Amygdala (tissue), 56 donors: ENCODE measurements at regions not wholly inside any gene's neighbourhood (a gene's known extent, or its start where the extent isn't known, plus 50 kb on each side); places are given as distances from the start of the nearest gene placed in this dataset.
"Not testable (repeated sequence)": the region's sequence is repeated elsewhere in the genome, so short reads cannot be mapped to it uniquely, and the experiment has no call there.

ENCODE experiments used
- DNase-seq, 56 donors: peaks; one replicate each; lab custom pipeline; 2025; lab: John Stamatoyannopoulos, UW

DNA sequence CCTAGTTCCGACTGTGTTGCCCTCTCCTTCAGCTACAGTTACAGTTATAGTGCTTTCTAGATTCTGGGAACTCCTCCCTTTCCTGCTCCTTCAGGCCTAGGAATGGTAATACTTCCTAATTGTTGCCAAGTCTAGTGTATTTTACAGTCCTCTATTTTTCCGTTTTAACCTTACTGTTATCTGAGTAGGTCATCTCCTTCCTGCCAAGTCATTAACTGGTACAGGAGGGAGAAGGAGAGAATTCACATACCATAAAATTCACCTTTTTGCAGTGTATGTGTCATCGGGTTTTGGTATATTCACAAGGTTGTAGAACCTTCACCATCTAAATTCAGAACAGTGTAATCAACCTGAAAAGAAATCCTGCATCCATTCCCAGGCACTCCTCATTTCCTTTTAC is 335.4 kb upstream of the MEF2C start:
- DNase-seq, result no peak

DNA sequence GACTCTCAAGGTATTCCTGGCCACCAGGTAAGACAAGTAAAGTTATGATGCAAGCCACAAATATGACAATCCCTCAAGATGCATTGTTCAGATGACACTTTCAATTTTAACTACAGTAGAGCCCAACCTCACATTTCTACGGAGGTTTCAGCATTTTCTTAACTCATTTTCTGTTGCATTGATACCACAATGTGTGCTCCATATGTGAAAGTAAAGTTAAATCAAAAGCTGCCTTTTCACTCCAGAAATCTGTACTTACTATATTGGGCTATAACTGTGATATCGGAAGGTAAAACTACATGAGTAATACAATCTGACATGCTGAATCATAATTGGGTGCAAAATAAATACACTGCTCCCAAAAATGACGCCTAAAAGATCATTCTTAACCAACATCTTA is 333.6 kb upstream of the MEF2C start:
- no peak for DNase-seq

DNA sequence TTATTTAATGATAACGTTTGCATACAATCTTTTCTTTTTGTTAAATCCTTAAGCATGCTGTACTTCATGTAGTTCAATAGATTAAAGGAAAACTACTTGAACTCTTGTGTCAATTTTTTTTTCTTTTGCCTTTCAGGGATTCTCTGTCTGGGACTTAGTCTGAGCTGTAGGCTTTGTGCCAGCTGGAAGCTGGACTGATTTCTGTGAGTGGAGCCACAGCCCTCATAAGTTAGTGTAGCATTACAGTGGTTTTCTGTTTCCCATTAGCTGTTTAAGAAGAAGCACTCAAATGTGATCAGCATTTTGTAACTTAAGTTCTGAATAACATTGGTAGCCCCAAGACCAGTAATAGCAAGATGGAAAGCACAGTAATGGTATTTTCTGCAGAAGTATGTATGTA is 330.6 kb upstream of the MEF2C start:
- no peak for DNase-seq

DNA sequence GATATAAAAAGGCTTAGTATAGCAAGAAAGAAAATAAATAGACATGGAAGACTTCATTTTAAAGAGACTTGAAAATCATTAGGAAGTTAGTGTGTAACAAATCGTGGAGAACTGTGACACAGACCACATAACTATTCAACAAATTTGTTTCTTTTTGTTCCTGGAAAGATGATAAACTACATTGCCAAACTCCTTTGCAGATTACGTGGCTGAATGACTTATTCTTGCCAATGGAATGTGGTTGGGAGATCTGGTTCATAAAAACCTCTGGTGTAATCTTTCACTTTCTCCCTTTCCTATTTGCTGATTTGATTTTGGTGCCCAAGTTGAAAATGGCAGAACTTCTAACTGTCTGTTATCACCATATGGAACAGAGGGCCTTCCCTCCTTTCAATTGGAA is 328.9 kb upstream of the MEF2C start:
- DNase-seq, result no peak

DNA sequence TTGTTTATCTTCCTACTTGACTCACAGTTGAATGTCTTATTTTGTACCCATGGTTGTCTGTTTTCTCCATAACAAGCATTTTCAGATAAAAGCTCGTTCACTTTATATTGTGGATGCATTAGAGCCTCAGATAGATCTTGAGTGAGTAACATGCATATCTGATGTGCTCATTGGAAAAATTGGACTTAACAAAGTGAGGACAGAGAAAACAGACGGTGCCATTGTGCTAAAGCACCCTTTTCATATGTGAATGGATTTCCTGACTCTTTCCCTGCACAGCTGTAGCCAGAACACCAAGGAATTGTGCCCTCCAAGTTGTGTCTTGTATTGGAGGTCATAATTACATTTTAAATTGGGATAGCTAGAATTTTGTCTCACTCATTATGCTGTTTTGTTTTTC is 325.8 kb upstream of the MEF2C start:
- no peak for DNase-seq

DNA sequence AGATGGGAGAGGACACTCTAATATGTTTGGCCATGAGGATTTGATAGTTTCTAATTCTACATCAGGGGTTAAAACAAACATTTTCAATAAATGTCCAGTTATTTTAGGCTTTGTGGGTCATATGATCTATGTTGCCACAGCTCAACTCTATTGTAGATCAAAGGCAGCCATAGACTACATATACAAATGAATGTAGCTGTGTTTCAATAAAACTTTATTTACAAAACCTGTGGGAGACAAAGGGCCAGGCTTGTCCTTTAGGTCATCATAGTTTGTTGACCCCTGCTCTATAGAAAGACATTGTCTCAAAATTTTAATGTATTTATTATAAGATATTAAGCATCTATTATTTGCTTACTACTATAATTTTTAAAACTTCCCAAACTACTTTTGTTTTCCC is 325.4 kb upstream of the MEF2C start:
- no peak for DNase-seq

DNA sequence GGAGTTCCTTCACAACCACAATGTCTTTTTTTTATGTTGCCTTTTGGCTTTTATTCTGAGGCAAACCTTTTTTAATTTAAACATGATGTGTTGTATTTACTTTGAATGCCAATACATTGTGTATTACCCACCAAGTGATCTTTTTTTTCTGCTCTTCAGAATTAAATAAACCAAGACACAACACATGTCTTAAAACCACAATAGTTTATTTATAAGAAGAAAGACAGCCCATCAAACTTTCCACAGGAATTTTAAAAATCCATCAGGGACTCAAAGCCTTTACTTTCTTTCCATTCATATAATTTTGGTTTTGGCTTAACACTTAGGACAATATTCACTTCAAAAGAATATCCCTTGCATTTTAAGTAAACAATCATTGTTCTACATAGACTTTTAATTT is 321.8 kb upstream of the MEF2C start:
- DNase-seq, result no peak

DNA sequence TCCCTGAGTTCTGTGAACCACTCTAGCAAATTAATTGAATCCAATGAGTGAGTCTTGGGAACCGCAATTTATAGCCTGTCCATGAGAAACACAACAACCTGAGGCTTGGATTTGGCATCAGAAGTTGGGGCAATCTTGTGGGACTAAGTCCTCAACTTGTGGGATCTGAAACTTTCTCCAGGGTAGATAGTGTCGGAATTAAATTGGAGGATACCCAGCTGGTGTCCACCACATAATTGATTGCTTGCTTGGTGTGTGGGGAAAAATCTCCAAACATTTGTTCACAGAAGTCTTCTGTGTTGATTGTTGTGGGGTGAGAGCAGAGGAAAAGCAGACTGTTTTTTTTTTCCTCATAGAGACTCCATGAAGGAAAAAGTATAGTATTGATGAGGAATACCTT is 320.6 kb upstream of the MEF2C start:
- no peak for DNase-seq

DNA sequence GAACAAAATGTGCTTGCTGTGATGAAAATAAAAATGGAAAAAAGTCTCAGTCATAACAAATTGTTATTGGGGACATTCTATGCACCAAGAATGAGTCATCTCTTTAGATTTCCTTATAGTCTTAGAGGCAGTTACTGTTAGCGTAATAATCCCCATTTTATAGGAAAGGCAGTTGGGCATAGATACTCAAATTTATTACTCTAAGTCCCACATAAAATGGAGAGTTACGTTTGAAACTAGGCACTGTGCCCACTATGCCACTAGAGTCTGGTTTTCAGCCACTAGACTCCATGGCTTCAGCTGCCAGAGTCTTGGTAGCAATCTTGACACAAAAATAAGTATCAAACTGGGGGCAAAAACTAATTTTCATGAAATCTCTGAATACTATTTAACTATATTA is 317.9 kb upstream of the MEF2C start:
- no peak for DNase-seq

DNA sequence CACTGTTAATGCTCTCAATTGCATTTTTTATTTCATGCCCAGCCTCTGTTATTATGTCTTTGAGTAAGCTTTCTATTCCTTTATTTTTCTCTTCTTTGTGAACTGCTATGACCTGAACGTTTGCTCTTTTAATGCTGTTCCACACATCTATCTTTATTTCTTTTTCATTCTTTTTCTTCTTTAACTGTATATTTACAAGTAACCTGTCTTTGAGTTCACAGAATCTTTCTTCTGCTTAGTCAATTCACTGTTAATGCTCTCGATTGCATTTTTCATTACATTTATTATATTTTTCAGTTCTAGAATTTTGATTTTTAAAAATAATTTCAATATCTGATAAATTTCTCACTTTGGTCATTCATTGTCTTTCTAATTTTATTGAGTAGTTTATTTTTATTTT is 316.3 kb upstream of the MEF2C start:
- DNase-seq, result no peak

DNA sequence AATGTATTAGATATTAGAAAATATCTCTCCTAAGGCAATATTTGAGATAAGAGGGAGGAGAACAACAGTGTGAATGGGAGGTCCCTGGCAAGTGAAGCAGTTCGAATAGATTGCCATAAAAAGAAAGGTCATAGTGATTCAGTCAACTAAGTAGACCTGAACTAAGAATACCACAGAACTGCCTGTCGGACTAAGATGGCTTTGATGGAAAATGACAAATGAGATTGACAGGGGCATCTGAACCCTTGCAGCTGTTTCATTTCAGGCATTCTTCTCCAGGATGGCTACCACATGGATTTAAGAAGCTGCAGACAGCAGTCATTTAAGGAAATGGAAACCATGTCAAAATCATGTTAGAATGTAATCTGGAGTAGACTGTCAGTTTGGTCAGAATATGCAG is 308.4 kb upstream of the MEF2C start:
- DNase-seq, result no peak

DNA sequence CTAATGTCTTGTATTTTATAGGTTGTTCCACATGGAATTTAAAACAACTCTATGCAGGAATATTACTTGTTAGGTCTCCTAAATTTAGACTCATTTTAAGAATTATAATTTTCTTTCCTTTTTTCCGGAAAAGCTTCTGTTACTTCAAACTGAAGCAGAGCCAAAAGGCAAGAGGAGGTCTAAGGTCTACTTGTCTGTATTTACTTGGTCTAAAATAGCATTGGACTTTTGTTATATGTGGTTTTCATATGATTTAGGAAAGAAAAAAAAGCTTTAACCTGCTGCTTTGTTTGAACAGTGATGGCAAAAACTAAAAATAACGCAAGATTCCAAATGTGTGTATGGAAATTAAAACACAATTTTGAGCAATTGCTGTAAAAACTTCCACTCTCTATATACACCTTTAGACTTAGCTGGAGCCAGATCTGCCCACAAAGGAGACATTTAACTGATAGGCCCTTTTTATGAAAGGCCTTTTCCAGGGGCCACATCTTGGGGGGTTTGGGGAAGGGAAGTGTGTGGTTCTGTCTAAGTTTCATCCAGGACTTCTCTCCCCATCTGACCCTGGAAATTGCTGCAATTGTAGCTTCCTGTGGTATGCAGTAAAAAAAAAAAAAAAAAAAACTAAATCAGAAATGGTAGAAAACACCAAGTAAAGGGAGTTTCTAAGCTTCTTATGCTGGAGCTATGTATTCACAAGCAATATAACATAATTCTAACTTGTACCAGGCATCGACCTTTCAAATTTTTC is 307.7 kb upstream of the MEF2C start:
- no peak for DNase-seq

DNA sequence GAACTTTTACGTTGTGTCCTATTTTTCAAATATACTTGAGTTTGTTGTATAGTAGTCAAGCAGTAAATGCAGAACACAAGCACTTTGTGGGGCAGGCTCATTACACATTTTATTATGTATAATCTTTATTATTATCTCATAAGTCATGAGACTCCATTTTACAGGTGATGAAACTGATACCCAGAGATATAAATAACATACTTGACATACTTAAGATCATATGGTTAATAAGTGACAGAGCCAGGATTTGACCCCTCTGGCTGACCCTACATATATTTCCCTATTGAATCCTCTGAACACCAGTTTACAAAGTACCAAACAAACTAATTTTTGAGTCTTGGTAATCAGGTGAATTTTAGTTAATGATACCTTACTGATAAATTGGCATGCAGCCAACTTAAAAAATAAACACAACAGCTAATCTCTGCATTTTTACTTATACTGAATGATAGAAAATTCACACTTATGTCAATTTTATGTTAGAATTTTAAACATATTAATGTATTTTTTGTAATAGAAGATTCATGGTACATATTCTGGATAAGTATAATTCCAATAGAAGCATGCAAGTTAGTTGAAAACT is 305.0 kb upstream of the MEF2C start:
- DNase-seq, result no peak

DNA sequence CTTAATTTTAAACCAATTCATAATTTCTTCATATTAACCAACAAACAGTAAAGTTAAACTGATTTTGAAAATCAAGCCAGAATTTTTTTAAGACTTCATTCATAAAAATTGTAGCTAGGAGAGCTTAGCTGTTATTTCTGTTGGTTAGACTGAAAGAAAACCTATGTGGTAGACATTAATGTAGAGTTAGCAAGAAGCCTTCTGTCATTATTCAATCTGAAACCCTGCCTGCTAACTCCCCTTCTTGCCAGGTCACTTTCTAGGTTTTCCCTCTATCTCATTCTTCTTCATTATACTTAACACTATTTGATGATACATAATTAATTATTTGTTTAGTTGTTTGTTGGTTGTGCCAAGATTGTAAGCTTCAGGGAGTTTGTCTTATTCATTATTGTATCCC is 304.3 kb upstream of the MEF2C start:
- no peak for DNase-seq

DNA sequence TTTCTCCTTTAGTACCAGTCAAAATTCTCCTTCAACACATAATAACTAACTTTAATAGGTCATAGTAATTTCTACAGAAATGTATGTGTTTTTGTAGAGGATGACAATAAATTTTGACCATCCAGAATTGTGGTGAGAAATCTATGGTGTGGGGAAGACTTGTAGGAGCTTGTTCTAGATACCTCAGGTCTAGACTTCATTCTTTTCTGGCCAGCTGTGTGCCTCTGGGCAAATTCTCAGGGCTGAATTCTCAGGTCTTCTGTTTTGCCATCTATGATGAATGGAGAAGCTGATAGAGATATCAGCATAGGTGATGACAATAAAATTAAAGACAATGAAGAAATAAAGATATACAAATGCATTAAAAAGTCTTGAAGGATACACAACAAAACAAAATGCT is 298.6 kb upstream of the MEF2C start:
- no peak for DNase-seq

DNA sequence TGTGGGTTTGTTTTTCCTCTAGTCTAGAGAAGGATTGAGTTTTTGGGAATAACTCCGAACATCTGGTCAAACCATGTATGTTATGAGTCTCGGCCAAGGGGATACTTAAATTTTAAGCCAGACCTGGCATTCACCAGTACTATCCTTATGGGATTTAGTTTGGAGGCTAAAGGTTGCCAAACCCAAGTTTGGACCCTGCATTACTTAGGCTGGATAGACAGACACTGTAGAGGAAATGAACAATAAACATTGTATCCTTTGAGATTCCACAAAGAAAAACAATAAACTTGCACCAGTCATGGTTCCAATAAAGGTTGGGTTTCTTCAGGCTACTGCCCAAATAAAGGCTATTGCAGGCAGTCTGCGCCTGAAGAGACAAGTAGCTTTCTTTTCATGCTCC is 296.7 kb upstream of the MEF2C start:
- DNase-seq, result no peak

DNA sequence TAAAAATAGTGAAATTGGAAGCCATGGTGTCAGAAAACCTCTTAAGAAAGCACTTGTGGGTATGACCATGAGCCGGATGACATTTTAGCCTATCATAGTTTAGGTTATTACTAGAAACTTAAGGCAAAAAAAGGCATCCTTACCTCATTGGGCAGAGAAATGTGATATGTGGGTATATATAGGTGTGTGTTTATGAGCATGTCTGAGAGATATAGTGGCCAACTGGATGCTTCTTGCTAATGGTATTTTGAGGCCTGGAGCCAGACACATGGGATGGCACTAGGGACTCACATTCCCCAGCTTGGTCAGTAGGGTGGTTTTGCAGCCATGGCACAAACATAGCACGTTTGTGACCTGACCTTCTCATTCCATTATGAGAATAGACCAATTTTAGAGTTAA is 295.6 kb upstream of the MEF2C start:
- DNase-seq, result no peak

DNA sequence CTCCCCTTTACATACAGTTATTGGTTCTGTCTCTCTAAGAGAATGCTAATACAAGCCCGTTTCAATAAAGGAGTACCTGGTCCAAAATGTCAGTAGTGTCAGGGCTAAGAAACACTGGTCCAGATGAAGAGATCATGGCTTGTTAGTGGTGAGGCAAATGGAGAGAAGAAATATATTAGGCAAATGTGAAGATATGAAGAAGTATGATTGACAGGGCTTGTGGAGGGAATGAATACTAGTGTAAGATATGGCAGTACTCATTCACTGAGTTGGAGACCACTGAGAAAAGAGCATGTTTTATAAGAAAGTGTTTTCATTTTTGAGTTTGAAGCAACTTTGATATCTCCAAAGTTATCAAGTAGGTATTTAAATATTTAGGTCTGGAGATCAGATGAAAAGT is 290.5 kb upstream of the MEF2C start:
- DNase-seq, result no peak

DNA sequence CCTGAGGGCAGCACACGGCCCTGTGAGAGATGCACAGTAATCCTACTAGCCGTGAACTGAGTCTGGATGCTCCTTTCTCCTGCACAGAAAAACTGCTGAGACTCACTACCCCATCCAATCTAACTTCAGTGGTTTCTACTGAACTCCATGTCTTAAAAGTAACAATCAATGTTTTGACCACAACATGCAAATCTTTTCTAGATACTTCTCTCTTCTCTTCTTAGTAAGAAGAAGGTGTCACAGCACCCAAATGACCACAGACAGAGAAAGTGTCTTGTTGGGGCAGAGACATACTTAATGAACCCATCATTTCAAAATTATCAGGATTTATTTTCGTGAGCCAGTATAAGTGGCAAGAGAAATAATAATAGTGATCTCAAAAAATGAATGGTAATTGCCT is 285.8 kb upstream of the MEF2C start:
- no peak for DNase-seq

DNA sequence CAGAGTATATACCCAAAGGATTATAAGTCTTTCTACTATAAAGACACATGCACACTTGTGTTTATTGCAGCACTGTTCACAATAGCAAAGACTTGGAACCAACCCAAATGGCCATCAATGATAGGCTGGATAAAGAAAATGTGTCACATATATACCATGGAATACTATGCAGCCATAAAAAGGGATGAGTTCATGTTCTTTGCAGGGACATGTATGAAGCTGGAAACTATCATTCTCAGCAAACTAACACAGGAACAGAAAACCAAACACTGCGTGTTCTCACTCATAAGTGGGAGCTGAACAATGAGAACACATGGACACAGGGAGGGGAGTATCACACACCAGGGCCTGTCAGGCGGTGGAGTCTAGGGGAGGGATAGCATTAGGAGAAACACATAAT is 281.7 kb upstream of the MEF2C start:
- DNase-seq, result not testable (repeated sequence)

DNA sequence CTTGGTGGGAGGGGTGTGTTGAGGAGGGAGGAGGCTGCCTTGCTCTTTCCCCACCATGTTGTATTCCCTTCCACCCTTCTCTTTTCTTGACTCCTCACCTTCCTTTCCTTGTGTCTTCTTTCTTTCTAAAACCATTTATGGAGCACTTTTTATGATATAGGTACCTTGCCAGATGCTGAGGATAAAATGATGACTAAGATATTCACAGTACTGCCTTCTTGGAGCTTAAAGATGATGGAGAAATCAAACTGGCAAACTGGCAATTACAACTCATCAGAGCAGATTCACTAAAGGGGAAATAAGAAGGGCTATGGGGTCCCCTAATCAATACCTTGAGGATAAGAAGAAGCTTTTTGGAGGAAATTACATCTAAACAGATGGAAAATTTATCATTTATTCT is 273.2 kb upstream of the MEF2C start:
- no peak for DNase-seq

DNA sequence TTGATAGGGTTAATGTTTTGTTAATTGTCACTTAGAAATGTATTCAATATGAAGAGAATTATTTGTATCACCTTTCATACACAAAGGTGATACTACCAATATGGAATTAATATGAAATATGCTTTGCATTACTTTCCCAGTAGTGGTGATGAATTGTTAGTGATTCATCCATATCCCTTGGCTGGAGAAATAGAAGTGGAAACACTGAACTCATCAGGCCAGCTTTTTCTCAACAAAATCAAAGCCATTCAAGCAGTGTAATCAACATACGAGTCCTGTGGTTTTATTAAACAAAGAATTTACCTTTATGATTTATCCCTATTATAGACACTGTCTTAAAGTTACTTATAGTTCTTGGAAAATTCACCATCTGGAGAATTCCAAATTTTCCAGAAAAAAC is 264.0 kb upstream of the MEF2C start:
- no peak for DNase-seq

DNA sequence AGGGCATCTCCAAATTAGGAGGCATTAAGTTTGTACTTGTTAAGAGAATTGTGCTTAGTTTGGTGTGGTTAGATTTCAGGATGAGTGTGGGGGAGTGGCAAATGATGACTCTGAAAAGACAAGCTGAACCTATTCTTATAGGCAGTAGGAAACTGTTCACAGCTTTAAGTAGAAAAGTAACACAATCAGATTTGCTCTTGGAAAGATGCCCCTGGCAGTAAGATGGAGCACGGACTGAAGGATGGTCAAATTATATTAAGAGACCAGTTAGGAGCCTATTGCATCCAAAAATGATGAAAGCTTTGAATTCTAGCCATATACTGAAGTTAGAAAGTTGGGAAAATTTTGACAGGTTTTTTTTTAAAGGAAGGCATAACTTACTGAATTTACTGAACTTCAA is 254.2 kb upstream of the MEF2C start:
- no peak for DNase-seq
